ENCODE measurements at regions not wholly inside any gene's neighbourhood (a gene's known extent, or its start where the extent isn't known, plus 50 kb on each side); places are given as distances from the start of the nearest gene placed in this dataset.

DNA sequence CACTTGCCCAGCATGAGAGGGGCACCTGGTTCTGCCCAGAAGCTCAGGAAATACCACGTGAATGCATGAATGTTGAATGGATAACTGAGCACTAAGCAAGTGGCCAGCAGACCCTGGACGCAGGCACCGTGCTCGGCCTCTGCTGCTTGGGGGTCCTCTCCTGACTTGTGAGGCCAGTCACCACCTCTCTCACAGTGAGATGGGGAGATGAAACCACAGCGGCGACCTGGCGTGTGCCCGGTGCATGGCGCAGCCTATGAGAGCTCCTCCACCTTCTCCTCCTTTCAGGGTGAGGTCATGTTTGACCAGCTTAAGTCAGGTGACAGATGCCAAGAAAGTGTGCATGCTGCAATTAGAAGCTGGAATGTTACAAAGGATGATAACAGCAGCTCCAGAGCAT lies 75.5 kb downstream of the HMX1 start:
- no peak for DNase-seq (ENCODE audit: low read depth)
- TF ChIP-seq, protein P1, sequence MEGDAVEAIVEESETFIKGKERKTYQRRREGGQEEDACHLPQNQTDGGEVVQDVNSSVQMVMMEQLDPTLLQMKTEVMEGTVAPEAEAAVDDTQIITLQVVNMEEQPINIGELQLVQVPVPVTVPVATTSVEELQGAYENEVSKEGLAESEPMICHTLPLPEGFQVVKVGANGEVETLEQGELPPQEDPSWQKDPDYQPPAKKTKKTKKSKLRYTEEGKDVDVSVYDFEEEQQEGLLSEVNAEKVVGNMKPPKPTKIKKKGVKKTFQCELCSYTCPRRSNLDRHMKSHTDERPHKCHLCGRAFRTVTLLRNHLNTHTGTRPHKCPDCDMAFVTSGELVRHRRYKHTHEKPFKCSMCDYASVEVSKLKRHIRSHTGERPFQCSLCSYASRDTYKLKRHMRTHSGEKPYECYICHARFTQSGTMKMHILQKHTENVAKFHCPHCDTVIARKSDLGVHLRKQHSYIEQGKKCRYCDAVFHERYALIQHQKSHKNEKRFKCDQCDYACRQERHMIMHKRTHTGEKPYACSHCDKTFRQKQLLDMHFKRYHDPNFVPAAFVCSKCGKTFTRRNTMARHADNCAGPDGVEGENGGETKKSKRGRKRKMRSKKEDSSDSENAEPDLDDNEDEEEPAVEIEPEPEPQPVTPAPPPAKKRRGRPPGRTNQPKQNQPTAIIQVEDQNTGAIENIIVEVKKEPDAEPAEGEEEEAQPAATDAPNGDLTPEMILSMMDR (conservative IDR thresholded peaks at IDR 0.05; ENCODE audit: low read depth, low read length), result no peak
- H3K4me3 ChIP-seq (ENCODE audit: low read depth, low read length), result no peak overlapping the region

- no peak for DNase-seq (ENCODE audit: low read depth)
- no peak overlapping the region for H3K4me3 ChIP-seq (ENCODE audit: low read depth, low read length)
- TF ChIP-seq, protein P1 (conservative IDR thresholded peaks at IDR 0.05; ENCODE audit: low read depth, low read length), result no peak
Measured at GRCh38 chr4:8795140-8795539, 76.5 kb downstream of the HMX1 start.

DNA sequence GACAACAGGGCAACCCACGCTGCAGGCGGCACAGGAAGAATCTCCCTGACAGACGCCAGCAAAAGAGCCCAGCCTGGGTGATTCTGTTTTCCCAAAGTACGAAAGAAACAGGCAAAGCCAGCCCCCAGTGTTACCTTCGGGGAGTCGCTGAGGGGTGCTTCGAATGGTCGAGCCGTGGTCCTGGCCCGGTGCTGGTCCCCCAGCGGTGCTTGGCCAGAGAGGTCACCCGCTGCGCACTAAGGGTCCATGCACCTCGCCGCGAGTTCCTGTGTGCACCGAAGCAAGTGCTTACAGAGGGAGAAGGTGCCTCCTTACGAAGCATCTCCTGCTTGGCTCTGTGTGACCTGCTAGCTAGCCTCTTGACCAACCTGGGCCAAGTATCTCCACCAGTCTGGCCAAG lies 77.1 kb downstream of the HMX1 start:
- TF ChIP-seq, protein P1 (conservative IDR thresholded peaks at IDR 0.05; ENCODE audit: low read depth, low read length), result no peak
- no peak overlapping the region for H3K4me3 ChIP-seq (ENCODE audit: low read depth, low read length)
- DNase-seq (ENCODE audit: low read depth), result no peak

- TF ChIP-seq, protein P1 (conservative IDR thresholded peaks at IDR 0.05; ENCODE audit: low read depth, low read length), result no peak
- DNase-seq (ENCODE audit: low read depth), result no peak
- no peak overlapping the region for H3K4me3 ChIP-seq (ENCODE audit: low read depth, low read length)
Measured at GRCh38 chr4:8793571-8794160, 78.0 kb downstream of the HMX1 start.

GRCh38 chr4:8792491-8792890 lies 79.1 kb downstream of the HMX1 start:
- TF ChIP-seq, protein P1 (conservative IDR thresholded peaks at IDR 0.05; ENCODE audit: low read depth, low read length), result no peak
- DNase-seq (ENCODE audit: low read depth), result no peak
- H3K4me3 ChIP-seq (ENCODE audit: low read depth, low read length), result no peak overlapping the region

DNA sequence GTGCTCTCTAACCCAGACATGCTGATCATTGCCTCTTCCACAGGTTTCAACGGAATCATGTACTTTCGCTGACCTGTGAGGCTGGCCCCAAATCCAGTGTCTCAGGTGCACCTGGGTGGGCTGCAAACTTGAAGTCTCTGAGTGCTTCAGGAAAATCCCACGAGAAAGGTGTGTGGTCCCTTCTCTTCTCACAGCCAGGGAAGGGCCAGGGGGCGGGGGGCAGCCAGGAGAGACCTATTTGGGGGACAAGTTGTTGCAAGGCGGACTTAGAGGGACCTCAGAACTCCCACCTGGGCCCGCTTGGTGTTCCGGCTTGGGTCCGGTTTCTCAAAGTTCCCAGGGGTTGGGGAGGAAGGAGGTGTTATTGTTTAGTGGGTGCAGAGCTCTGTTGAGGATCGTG lies 80.0 kb downstream of the HMX1 start:
- TF ChIP-seq, protein P1 (conservative IDR thresholded peaks at IDR 0.05; ENCODE audit: low read depth, low read length), result no peak
- H3K4me3 ChIP-seq (ENCODE audit: low read depth, low read length), result no peak overlapping the region
- no peak for DNase-seq (ENCODE audit: low read depth)

GRCh38 chr4:8790749-8791148 lies 80.9 kb downstream of the HMX1 start:
- DNase-seq (ENCODE audit: low read depth), result no peak

More at GRCh38 chr4:8790749-8791148, 80.9 kb downstream of the HMX1 start:
- TF ChIP-seq, protein P1 (conservative IDR thresholded peaks at IDR 0.05; ENCODE audit: low read depth, low read length), result no peak
- H3K4me3 ChIP-seq (ENCODE audit: low read depth, low read length), result no peak overlapping the region
